Testis (tissue), 2 donors: ENCODE measurements at regions not wholly inside any gene's neighbourhood (a gene's known extent, or its start where the extent isn't known, plus 50 kb on each side); places are given as distances from the start of the nearest gene placed in this dataset.

Experiments
- CTCF ChIP-seq, 3 experiments: fragments of 450-650 bp in 2 of 3; fragments of 200-600 bp in 1 of 3; sonication (generic) in 1 of 3; IDR thresholded peaks; one replicate each; pipeline ENCODE4 v1.5.1; 2016 to 2019; ENCODE audit warnings: antibody characterized with exemption in 3 of 3, mild to moderate bottlenecking in 2 of 3, moderate library complexity in 1 of 3
- POLR2A ChIP-seq: fragments of 450-650 bp; IDR thresholded peaks from one replicate; pipeline ENCODE4 v1.6.1; 2017; ENCODE audit warnings: antibody characterized with exemption, mild to moderate bottlenecking, moderate library complexity

GRCh38 chr2:120452945-120453634, 107.2 kb downstream of the INHBB start:
- TF ChIP-seq CTCF (IDR thresholded peaks at IDR 0.05) (no peak), POLR2A (no peak)
